Mucosa of gallbladder (tissue), 1 donor: ENCODE measurements at regions not wholly inside any gene's neighbourhood (a gene's known extent, or its start where the extent isn't known, plus 50 kb on each side); places are given as distances from the start of the nearest gene placed in this dataset.
"Not testable (repeated sequence)": the region's sequence is repeated elsewhere in the genome, so short reads cannot be mapped to it uniquely, and the experiment has no call there.

ENCODE experiments used
- DNase-seq: peaks from one replicate; pipeline ENCODE4 v3.0.0-alpha.2; 2020; ENCODE audit warnings: low spot score
- donor health status: DM: no; HTN: no; CAD: no.

- DNase-seq: no peak
These were observed 62.6 kb downstream of the DUSP6 start for GRCh38 chr12:89289720-89290119.

GRCh38 chr12:89288959-89289358, 63.3 kb downstream of the DUSP6 start:
- no peak for DNase-seq

GRCh38 chr12:89286501-89286900, 65.8 kb downstream of the DUSP6 start:
- DNase-seq: no peak

- DNase-seq: no peak
These were observed 70.8 kb downstream of the DUSP6 start for GRCh38 chr12:89281539-89281867.

GRCh38 chr12:89280833-89281538, 71.3 kb downstream of the DUSP6 start:
- DNase-seq: no peak

- DNase-seq: no peak
These were observed 72.8 kb downstream of the DUSP6 start for GRCh38 chr12:89279499-89279898.

GRCh38 chr12:89278862-89279261, 73.4 kb downstream of the DUSP6 start:
- DNase-seq: no peak

- no peak for DNase-seq
These were observed 74.1 kb downstream of the DUSP6 start for GRCh38 chr12:89278169-89278568.

GRCh38 chr12:89276860-89277259, 75.4 kb downstream of the DUSP6 start:
- no peak for DNase-seq

GRCh38 chr12:89273525-89273924, 78.8 kb downstream of the DUSP6 start:
- DNase-seq: no peak

- DNase-seq: no peak
These were observed 81.8 kb downstream of the DUSP6 start for GRCh38 chr12:89270548-89270947.

GRCh38 chr12:89269174-89269573, 83.1 kb downstream of the DUSP6 start:
- DNase-seq: no peak

- DNase-seq: no peak
These were observed 84.9 kb downstream of the DUSP6 start for GRCh38 chr12:89267404-89267803.

- DNase-seq: not testable (repeated sequence)
These were observed 85.6 kb downstream of the DUSP6 start for GRCh38 chr12:89266574-89267188.

- no peak for DNase-seq
These were observed 87.5 kb downstream of the DUSP6 start for GRCh38 chr12:89264837-89265236.

GRCh38 chr12:89263900-89264299, 88.4 kb downstream of the DUSP6 start:
- DNase-seq: no peak

GRCh38 chr12:89262855-89263552, 89.3 kb downstream of the DUSP6 start:
- no peak for DNase-seq

- DNase-seq: no peak
These were observed 90.3 kb downstream of the DUSP6 start for GRCh38 chr12:89261982-89262381.

GRCh38 chr12:89260841-89261637, 91.3 kb downstream of the DUSP6 start:
- no peak for DNase-seq

- no peak for DNase-seq
These were observed 92.5 kb downstream of the DUSP6 start for GRCh38 chr12:89259821-89260220.

- DNase-seq: no peak
These were observed 93.9 kb downstream of the DUSP6 start for GRCh38 chr12:89258240-89258969.

GRCh38 chr12:89257340-89257739, 95.0 kb downstream of the DUSP6 start:
- DNase-seq: no peak
